Esophagus muscularis mucosa (tissue), 4 donors: ENCODE measurements at regions not wholly inside any gene's neighbourhood (a gene's known extent, or its start where the extent isn't known, plus 50 kb on each side); places are given as distances from the start of the nearest gene placed in this dataset.

Experiments used
- DNase-seq: peaks from one replicate; pipeline ENCODE4 v3.0.0-alpha.2; 2017; ENCODE audit errors: extremely low spot score
- H3K27ac ChIP-seq, 4 donors: fragments of 200-600 bp; sonication (generic); replicated peaks in 1 of 4; 1 replicate in 3 of 4; 2 replicates in 1 of 4; pipeline ENCODE4 v1.5.1; 2016 to 2019; ENCODE audit warnings: mild to moderate bottlenecking in 1 of 4
- H3K27me3 ChIP-seq, 4 donors: fragments of 200-600 bp; sonication (generic); one replicate each; pipeline versions ENCODE4 v1.5.1 to v1.6.0; 2016 to 2019
- H3K36me3 ChIP-seq, 4 donors: fragments of 200-600 bp; sonication (generic); one replicate each; pipeline ENCODE4 v1.5.1; 2016 to 2019
- H3K4me1 ChIP-seq, 4 donors: fragments of 200-600 bp; sonication (generic); one replicate each; pipeline ENCODE4 v1.5.1; 2016 to 2019
- H3K4me3 ChIP-seq, 4 donors: fragments of 200-600 bp; sonication (generic); 1 replicate in 2 of 4; 2 replicates in 2 of 4; pipeline ENCODE4 v1.5.1; 2016 to 2019; ENCODE audit warnings: mild to moderate bottlenecking in 4 of 4, moderate library complexity in 1 of 4
- H3K9me3 ChIP-seq, 4 donors: fragments of 200-600 bp; sonication (generic); 1 replicate in 3 of 4; 2 replicates in 1 of 4; pipeline ENCODE4 v1.5.1; 2016 to 2019
- EP300 ChIP-seq: sonication (generic); formaldehyde crosslinking; IDR thresholded peaks from one replicate; pipeline ENCODE4 v1.6.1; 2017; ENCODE audit warnings: antibody characterized with exemption
- POLR2A ChIP-seq: fragments of 450-650 bp; IDR thresholded peaks from one replicate; pipeline ENCODE4 v1.6.1; 2017; ENCODE audit warnings: antibody characterized with exemption, moderate library complexity, mild to moderate bottlenecking, low read depth
- POLR2AphosphoS5 ChIP-seq, 2 donors: sonication (generic); formaldehyde crosslinking; IDR thresholded peaks; one replicate each; pipeline ENCODE4 v1.6.1; 2017; ENCODE audit warnings: antibody characterized with exemption in 2 of 2
- WGBS: methylation state at CpG from one replicate; pipeline ENCODE4 v1.1.5; 2018; 5-methylcytosine and 5-hydroxymethylcytosine counted together
- intact Hi-C: fragments of 100-400 bp; cut with DNase I; formaldehyde crosslinking; loops from one replicate; pipeline ENCODE4 v1.15.1; 2023
- TF ChIP-seq, protein P1 (sequence below), 3 experiments: fragments of 200-600 bp in 2 of 3; fragments of 450-650 bp in 1 of 3; sonication (generic) in 2 of 3; IDR thresholded peaks; one replicate each; pipeline ENCODE4 v1.5.1; 2017 to 2019; ENCODE audit warnings: antibody characterized with exemption in 3 of 3, mild to moderate bottlenecking in 2 of 3, moderate library complexity in 1 of 3

DNA sequence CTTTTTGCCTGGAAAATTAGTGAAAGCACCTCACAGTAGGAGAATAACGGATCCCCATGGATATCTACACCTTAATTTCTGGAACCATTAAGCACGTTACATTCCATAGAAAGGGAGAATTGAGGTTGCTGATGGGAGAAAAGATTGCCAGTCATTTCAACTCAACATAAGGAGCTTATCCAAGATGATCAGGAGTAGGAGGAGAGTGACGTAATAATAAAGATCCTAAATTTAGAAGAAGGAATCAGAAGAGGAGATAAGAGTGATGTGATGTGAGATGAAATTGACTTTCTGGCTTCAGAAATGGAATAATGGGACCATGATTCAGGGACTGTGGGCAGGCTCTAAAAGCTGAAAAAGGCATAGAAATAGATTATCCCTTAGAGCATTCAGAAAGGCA is 1017.8 kb upstream of the CHAC2 start:
- DNase-seq = no peak
- intact Hi-C loops = no loop called here
- peaks cover 0 to 8% (median 3%) of the 10 kb centered on the region in 4 donors for H3K9me3 ChIP-seq
- H3K27ac ChIP-seq = no peak overlapping the region
- TF ChIP-seq POLR2AphosphoS5 (IDR thresholded peaks at IDR 0.05) = no peak
- TF ChIP-seq, protein P1, sequence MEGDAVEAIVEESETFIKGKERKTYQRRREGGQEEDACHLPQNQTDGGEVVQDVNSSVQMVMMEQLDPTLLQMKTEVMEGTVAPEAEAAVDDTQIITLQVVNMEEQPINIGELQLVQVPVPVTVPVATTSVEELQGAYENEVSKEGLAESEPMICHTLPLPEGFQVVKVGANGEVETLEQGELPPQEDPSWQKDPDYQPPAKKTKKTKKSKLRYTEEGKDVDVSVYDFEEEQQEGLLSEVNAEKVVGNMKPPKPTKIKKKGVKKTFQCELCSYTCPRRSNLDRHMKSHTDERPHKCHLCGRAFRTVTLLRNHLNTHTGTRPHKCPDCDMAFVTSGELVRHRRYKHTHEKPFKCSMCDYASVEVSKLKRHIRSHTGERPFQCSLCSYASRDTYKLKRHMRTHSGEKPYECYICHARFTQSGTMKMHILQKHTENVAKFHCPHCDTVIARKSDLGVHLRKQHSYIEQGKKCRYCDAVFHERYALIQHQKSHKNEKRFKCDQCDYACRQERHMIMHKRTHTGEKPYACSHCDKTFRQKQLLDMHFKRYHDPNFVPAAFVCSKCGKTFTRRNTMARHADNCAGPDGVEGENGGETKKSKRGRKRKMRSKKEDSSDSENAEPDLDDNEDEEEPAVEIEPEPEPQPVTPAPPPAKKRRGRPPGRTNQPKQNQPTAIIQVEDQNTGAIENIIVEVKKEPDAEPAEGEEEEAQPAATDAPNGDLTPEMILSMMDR (IDR thresholded peaks at IDR 0.05) = no peak
- TF ChIP-seq POLR2A = no peak
- TF ChIP-seq EP300 = no peak
- WGBS = 90% methylated on average over 3 of the region's 3 CpGs
- H3K36me3 ChIP-seq = no peaks in the 10 kb centered on the region
- no peaks in the 10 kb centered on the region for H3K4me1 ChIP-seq
- no peak overlapping the region for H3K4me3 ChIP-seq
- H3K27me3 ChIP-seq = no peaks in the 10 kb centered on the region

DNA sequence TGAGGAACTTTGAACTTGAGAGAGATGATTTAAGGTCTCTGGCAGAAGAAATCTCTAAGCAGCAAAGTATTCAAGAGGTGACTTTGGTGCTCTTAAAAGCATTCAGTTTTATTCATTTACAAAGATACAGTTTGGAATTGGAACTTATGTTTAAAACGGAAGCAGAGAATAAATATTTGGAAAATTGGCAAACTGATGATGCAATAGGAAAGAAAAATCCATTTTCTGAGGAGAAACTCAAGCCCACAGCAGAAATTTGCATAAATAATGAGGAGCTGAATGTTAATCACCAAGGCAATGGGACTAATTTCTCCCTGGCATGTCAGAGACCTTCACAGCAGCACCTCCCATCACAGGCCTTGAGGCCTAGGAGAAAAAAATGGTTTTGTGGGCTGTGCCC is 1022.5 kb upstream of the CHAC2 start:
- Histone ChIP-seq H3K36me3 (no peaks in the 10 kb centered on the region), H3K4me3 (no peak overlapping the region), H3K4me1 (no peaks in the 10 kb centered on the region), H3K27me3 (no peaks in the 10 kb centered on the region), H3K9me3 (peaks cover 0 to 8% (median 3%) of the 10 kb centered on the region in 4 donors), H3K27ac (no peak overlapping the region)
- no peak for DNase-seq
- 71% methylated on average over 1 of the region's 1 CpG for WGBS
- TF ChIP-seq, protein P1 (IDR thresholded peaks at IDR 0.05) = no peak
- TF ChIP-seq POLR2AphosphoS5 (IDR thresholded peaks at IDR 0.05) = no peak
- no peak for TF ChIP-seq EP300
- no peak for TF ChIP-seq POLR2A
- intact Hi-C loops = no loop called here

DNA sequence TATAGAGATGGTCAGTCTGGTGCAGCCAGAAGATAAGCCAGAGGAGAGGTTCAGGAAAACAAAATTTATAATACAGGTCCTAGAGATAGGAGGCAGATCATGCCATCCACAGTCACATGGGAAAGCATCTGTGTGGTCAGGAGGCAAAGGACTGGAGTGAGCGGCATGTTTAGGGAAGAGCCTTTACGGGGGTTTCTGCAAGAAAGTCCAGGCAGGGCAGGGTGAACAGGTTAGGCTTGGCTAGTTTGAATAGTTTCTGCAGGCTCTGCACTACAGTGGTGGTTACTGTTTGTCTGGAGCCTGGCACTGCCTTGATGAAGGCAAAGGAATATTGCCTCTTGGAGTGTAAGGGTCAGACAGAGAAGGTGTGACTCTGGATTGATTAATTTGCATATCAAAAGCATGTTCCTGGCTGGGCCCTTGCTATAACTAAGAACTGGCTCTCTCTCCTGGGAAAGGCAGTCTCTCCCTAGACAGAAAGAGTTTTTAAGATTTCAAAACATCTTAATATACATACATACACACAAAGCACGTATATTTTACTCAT is 1034.7 kb upstream of the CHAC2 start:
- Histone ChIP-seq H3K4me1 (no peaks in the 10 kb centered on the region), H3K36me3 (no peaks in the 10 kb centered on the region), H3K27me3 (no peaks in the 10 kb centered on the region), H3K4me3 (no peak overlapping the region), H3K9me3 (peaks cover 0 to 6% (median 0%) of the 10 kb centered on the region in 4 donors), H3K27ac (no peak overlapping the region)
- intact Hi-C loops = no loop called here
- 83% methylated on average over 3 of the region's 3 CpGs for WGBS
- TF ChIP-seq POLR2A (no peak), POLR2AphosphoS5 (IDR thresholded peaks at IDR 0.05) (no peak), EP300 (no peak)
- TF ChIP-seq, protein P1 (IDR thresholded peaks at IDR 0.05) = no peak
- DNase-seq = no peak

DNA sequence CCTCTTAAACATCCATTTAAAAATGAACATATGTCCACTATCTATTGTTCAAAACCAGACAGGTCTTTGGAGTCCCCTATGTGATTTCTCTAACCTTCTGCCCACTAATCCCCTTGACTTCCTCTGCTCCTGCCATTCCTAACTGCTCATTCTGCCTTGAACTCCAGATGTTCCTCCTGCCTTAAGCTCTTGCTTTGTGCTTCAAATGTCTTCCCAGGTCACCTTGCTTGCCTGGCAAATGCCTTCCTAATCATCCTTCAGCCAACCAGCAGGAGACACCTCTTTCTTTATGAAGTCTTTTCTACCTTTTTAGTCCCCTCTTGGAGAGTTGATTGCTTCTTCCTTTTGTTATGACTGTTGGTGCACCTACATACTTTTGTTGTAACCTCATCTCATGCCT is 1043.0 kb upstream of the CHAC2 start:
- intact Hi-C loops = no loop called here
- H3K9me3 ChIP-seq = peaks cover 0 to 6% (median 0%) of the 10 kb centered on the region in 4 donors
- DNase-seq = no peak
- no peak overlapping the region for H3K27ac ChIP-seq
- TF ChIP-seq POLR2A = no peak
- TF ChIP-seq, protein P1 (IDR thresholded peaks at IDR 0.05) = no peak
- no peak for TF ChIP-seq EP300
- TF ChIP-seq POLR2AphosphoS5 (IDR thresholded peaks at IDR 0.05) = no peak
- H3K27me3 ChIP-seq = no peaks in the 10 kb centered on the region
- H3K4me3 ChIP-seq = no peak overlapping the region
- no peaks in the 10 kb centered on the region for H3K36me3 ChIP-seq
- H3K4me1 ChIP-seq = no peaks in the 10 kb centered on the region

DNA sequence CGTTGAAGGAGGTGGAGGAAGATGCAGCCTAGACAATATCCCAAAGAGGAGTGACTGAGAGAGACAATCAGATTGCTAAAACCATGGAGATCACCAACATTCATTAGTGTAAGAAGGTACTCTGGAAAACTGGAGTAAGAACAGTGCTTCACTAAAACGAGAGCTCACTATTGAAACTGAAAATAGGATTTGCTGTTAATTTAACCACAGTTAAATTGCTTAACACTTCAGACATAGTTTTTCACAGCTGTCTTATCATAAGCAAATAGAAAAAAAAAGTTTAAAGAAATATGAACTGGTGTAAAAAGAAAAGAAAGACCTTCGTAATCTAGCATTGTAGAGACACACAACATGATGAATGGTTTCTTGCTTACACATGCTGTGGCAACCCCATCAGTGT is 1049.8 kb upstream of the CHAC2 start:
- TF ChIP-seq, protein P1 (IDR thresholded peaks at IDR 0.05) = no peak
- TF ChIP-seq POLR2AphosphoS5 (IDR thresholded peaks at IDR 0.05) (no peak), POLR2A (no peak), EP300 (no peak)
- intact Hi-C loops = no loop called here
- no peak overlapping the region for H3K27ac ChIP-seq
- H3K36me3 ChIP-seq = no peaks in the 10 kb centered on the region
- no peaks in the 10 kb centered on the region for H3K27me3 ChIP-seq
- H3K4me1 ChIP-seq = no peaks in the 10 kb centered on the region
- 71% methylated on average over 3 of the region's 3 CpGs for WGBS
- no peak overlapping the region for H3K4me3 ChIP-seq
- H3K9me3 ChIP-seq = no peaks in the 10 kb centered on the region
- no peak for DNase-seq
